HCT116 (cell line): ENCODE measurements at regions not wholly inside any gene's neighbourhood (a gene's known extent, or its start where the extent isn't known, plus 50 kb on each side); places are given as distances from the start of the nearest gene placed in this dataset.

Source experiments
- ATAC-seq: fragments of 200-7000 bp; cut with Tn5 transposase; 2 replicates; pipeline ENCODE4 v1.9.1; 2020; ENCODE audit warnings: mild to moderate bottlenecking, moderate library complexity
- BruUV-seq: library from RNA; stranded (reverse); fragments of 400-500 nt; replicated peaks from 2 replicates; lab custom pipeline; 2021; lab: Mats Ljungman, UMichigan
- CTCF ChIA-PET: fragments of 300-600 bp; sonication (Branson Sonifier 250); formaldehyde crosslinking; loops from one replicate; lab custom pipeline; 2021; ENCODE audit warnings: antibody characterized with exemption; lab: Charles Lee
- POLR2A ChIA-PET: fragments of 300-600, 350-600 bp; sonication (Branson Sonifier 250); formaldehyde crosslinking; loops from one replicate; lab custom pipeline; 2021; ENCODE audit warnings: antibody characterized with exemption; lab: Charles Lee
- RAD21 ChIA-PET, 2 experiments: fragments of 300-600 bp; sonication (Branson Sonifier 250); formaldehyde crosslinking; loops; one replicate each; lab custom pipeline; 2023; ENCODE audit warnings: low total read pairs in 2 of 2; ENCODE audit not compliant: uncharacterized antibody in 2 of 2, unreplicated experiment in 2 of 2, low non-redundant PET in 1 of 2; lab: Charles Lee
- DNase-seq: peaks from one replicate; pipeline ENCODE4 v3.0.0-alpha.2; 2010; ENCODE audit warnings: low read depth, low spot score
- H2AFZ ChIP-seq: fragments of 200-600 bp; shearing (Covaris generic), sonication (generic); 2 replicates; pipeline ENCODE4 v1.6.1; 2017; ENCODE audit warnings: low read depth, mixed run types, mixed read lengths, antibody characterized with exemption, low read length; ENCODE audit not compliant: poor library complexity, severe bottlenecking
- H3K27ac ChIP-seq: 2 replicates; pipeline ENCODE4 v1.5.1; 2012; ENCODE audit warnings: low read depth, low read length
- H3K27me3 ChIP-seq: fragments of 200-600 bp; sonication (generic); 2 replicates; pipeline ENCODE4 v1.6.1; 2016; ENCODE audit warnings: mixed run types, low read length, mixed read lengths; ENCODE audit not compliant: insufficient read depth
- H3K36me3 ChIP-seq, 2 experiments: fragments of 200-500 bp in 1 of 2; fragments of 200-600 bp in 1 of 2; sonication (Bioruptor generic) in 1 of 2; sonication (generic) in 1 of 2; 2 replicates each; pipeline versions ENCODE4 v1.5.1 to v1.6.1; 2014 to 2016; ENCODE audit warnings: low read length in 2 of 2, inconsistent platforms in 1 of 2, mixed read lengths in 1 of 2, mixed run types in 1 of 2; ENCODE audit not compliant: insufficient read depth in 2 of 2, control insufficient read depth in 1 of 2
- H3K4me1 ChIP-seq, 2 experiments: fragments of 200-600 bp in 1 of 2; sonication (generic) in 1 of 2; 2 replicates each; pipeline versions ENCODE4 v1.5.1 to v1.6.1; 2012 to 2017; ENCODE audit warnings: low read length in 2 of 2, inconsistent platforms in 1 of 2, mild to moderate bottlenecking in 1 of 2, mixed read lengths in 1 of 2, mixed run types in 1 of 2, moderate library complexity in 1 of 2; ENCODE audit not compliant: insufficient read depth in 2 of 2, control insufficient read depth in 1 of 2
- H3K4me2 ChIP-seq: fragments of 200-600 bp; sonication (generic); 2 replicates; pipeline ENCODE4 v1.6.1; 2017; ENCODE audit warnings: mixed run types, low read length, mixed read lengths
- H3K4me3 ChIP-seq, 2 experiments: fragments of 200-600 bp in 1 of 2; sonication (generic) in 1 of 2; replicated peaks in 1 of 2; 2 replicates each; pipeline ENCODE4 v1.5.1; 2011 to 2016; ENCODE audit warnings: low read length in 2 of 2, control low read depth in 1 of 2, low read depth in 1 of 2, mild to moderate bottlenecking in 1 of 2, mixed read lengths in 1 of 2, mixed run types in 1 of 2
- H3K79me2 ChIP-seq: fragments of 200-600 bp; sonication (generic); 2 replicates; pipeline ENCODE4 v1.6.1; 2017; ENCODE audit warnings: mild to moderate bottlenecking, mixed run types, low read length, moderate library complexity, mixed read lengths; ENCODE audit not compliant: insufficient read depth
- H3K9ac ChIP-seq: fragments of 200-600 bp; sonication (generic); 2 replicates; pipeline ENCODE4 v1.6.1; 2016; ENCODE audit warnings: low read length, mixed read lengths
- H3K9me2 ChIP-seq: fragments of 200-600 bp; sonication (generic), shearing (Covaris generic); 2 replicates; pipeline ENCODE4 v1.6.1; 2017; ENCODE audit warnings: mixed run types, mild to moderate bottlenecking, moderate library complexity; ENCODE audit not compliant: insufficient read depth
- H3K9me3 ChIP-seq, 2 experiments: fragments of 200-500 bp in 1 of 2; fragments of 200-600 bp in 1 of 2; sonication (Bioruptor generic) in 1 of 2; sonication (generic) in 1 of 2; 2 replicates each; pipeline ENCODE4 v1.6.1; 2014 to 2017; ENCODE audit warnings: low read length in 2 of 2, mixed read lengths in 2 of 2, inconsistent platforms in 1 of 2, low read depth in 1 of 2, mild to moderate bottlenecking in 1 of 2, mixed run types in 1 of 2, moderate library complexity in 1 of 2; ENCODE audit not compliant: control insufficient read depth in 1 of 2, insufficient read depth in 1 of 2
- H4K20me1 ChIP-seq: fragments of 200-600 bp; sonication (generic), shearing (Covaris generic); 2 replicates; pipeline ENCODE4 v1.6.1; 2017; ENCODE audit warnings: mixed run types, mild to moderate bottlenecking, moderate library complexity; ENCODE audit not compliant: insufficient read depth
- CBX3 ChIP-seq: IDR thresholded peaks from 2 replicates; pipeline ENCODE4 v1.6.1; 2012; ENCODE audit warnings: low read depth
- CEBPB ChIP-seq: IDR thresholded peaks from 2 replicates; pipeline ENCODE4 v1.6.1; 2012; ENCODE audit warnings: low read depth
- ELF1 ChIP-seq: IDR thresholded peaks from 2 replicates; pipeline ENCODE4 v1.6.1; 2012; ENCODE audit warnings: low read depth, borderline replicate concordance
- EZH2 ChIP-seq: fragments of 200-600 bp; sonication (generic); IDR thresholded peaks from 2 replicates; pipeline ENCODE4 v1.6.1; 2017; ENCODE audit warnings: antibody characterized with exemption, mixed run types
- EZH2phosphoT487 ChIP-seq: fragments of 200-600 bp; IDR thresholded peaks from 2 replicates; pipeline ENCODE4 v1.6.1; 2018; ENCODE audit warnings: antibody characterized with exemption, borderline replicate concordance
- FOSL1 ChIP-seq: IDR thresholded peaks from 2 replicates; pipeline ENCODE4 v1.6.1; 2012; ENCODE audit warnings: low read depth
- JUND ChIP-seq: IDR thresholded peaks from 2 replicates; pipeline ENCODE4 v1.6.1; 2012
- POLR2A ChIP-seq: IDR thresholded peaks from 2 replicates; pipeline ENCODE4 v1.7.0; 2011; ENCODE audit warnings: borderline replicate concordance; ENCODE audit not compliant: insufficient read depth, insufficient read length; ENCODE audit errors: extremely low read depth
- POLR2AphosphoS5 ChIP-seq: IDR thresholded peaks from 2 replicates; pipeline ENCODE4 v1.6.1; 2011; ENCODE audit warnings: mild to moderate bottlenecking, low read depth, low read length, moderate library complexity
- RAD21 ChIP-seq: IDR thresholded peaks from 2 replicates; pipeline ENCODE4 v1.6.1; 2012; ENCODE audit warnings: low read depth, mild to moderate bottlenecking
- SP1 ChIP-seq: IDR thresholded peaks from 2 replicates; pipeline ENCODE4 v1.6.1; 2012; ENCODE audit warnings: low read depth
- intact Hi-C: fragments of 100-400 bp; cut with micrococcal nuclease; formaldehyde crosslinking; loops from 2 replicates; pipeline ENCODE4 v1.10.0; 2022
- TF ChIP-seq, protein P1 (sequence below): IDR thresholded peaks from 2 replicates; pipeline ENCODE4 v1.6.1; 2012
- TF ChIP-seq, protein P2 (sequence below): IDR thresholded peaks from 2 replicates; pipeline ENCODE4 v1.6.1; 2012; ENCODE audit warnings: low read depth
- TF ChIP-seq, protein P3 (sequence below): IDR thresholded peaks from 2 replicates; pipeline ENCODE4 v1.6.1; 2011; ENCODE audit warnings: mild to moderate bottlenecking, low read length, moderate library complexity; ENCODE audit not compliant: insufficient replicate concordance; ENCODE audit errors: extremely low read depth

DNA sequence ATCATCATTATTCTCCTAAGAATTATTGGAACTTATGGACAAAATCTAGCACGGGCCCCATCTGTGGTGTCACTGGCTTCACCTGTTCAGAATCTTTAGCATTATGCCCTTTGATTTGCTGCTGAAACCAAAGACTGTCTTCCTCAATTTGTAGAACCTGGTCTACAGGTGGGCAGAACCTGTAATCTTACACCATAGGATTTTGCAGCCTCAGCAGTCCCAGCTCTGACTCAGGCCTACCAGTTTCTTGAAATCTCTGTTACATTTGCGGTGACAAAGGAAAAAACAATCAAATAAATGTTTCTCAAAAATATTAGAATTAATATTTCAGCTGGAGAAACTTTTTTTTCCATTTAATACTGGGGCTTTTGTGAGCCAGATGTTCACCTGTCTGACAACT lies 86.1 kb downstream of the EPDR1 start:
- intact Hi-C loops: no loop called here

DNA sequence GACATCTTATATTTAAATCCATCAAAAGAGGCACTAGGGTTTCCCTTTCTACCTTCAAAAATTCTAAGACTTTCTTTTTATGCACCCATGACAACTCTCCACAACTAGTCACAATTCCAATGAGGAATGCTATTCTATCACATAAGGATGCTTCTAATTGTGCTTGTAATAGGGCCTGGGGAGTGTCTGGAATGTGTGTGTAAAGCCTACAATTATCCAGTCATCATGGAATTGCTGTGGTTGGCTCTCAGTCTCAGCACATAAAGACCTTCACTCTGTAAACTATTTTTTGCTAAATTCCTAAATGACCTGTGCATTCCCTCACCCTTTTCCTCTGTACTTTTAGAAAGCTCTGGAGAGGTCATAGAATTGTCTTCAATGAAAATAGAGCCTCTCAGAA lies 86.7 kb downstream of the EPDR1 start:
- no peaks in the 10 kb centered on the region for H3K79me2 ChIP-seq
- H4K20me1 ChIP-seq: no peaks in the 10 kb centered on the region
- H3K9me2 ChIP-seq: no peaks in the 10 kb centered on the region
- intact Hi-C loops: no loop called here
- no peaks in the 10 kb centered on the region for H3K36me3 ChIP-seq
- ChIA-PET RAD21 (interaction anchor here in 1 of 2 experiments (0.7 kb wide), 1 partner anchor 90 kb away, joined by 3 read pairs; no protein-coding TSS in a partner anchor), CTCF (no interaction called here), POLR2A (no interaction called here)
- TF ChIP-seq FOSL1 (no peak), SP1 (no peak), CEBPB (no peak), EZH2 (no peak), POLR2A (no peak), POLR2AphosphoS5 (no peak), ELF1 (no peak), RAD21 (no peak), CBX3 (no peak), JUND (no peak), EZH2phosphoT487 (no peak)
- TF ChIP-seq, protein P1, sequence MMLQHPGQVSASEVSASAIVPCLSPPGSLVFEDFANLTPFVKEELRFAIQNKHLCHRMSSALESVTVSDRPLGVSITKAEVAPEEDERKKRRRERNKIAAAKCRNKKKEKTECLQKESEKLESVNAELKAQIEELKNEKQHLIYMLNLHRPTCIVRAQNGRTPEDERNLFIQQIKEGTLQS: no peak
- TF ChIP-seq, protein P2, sequence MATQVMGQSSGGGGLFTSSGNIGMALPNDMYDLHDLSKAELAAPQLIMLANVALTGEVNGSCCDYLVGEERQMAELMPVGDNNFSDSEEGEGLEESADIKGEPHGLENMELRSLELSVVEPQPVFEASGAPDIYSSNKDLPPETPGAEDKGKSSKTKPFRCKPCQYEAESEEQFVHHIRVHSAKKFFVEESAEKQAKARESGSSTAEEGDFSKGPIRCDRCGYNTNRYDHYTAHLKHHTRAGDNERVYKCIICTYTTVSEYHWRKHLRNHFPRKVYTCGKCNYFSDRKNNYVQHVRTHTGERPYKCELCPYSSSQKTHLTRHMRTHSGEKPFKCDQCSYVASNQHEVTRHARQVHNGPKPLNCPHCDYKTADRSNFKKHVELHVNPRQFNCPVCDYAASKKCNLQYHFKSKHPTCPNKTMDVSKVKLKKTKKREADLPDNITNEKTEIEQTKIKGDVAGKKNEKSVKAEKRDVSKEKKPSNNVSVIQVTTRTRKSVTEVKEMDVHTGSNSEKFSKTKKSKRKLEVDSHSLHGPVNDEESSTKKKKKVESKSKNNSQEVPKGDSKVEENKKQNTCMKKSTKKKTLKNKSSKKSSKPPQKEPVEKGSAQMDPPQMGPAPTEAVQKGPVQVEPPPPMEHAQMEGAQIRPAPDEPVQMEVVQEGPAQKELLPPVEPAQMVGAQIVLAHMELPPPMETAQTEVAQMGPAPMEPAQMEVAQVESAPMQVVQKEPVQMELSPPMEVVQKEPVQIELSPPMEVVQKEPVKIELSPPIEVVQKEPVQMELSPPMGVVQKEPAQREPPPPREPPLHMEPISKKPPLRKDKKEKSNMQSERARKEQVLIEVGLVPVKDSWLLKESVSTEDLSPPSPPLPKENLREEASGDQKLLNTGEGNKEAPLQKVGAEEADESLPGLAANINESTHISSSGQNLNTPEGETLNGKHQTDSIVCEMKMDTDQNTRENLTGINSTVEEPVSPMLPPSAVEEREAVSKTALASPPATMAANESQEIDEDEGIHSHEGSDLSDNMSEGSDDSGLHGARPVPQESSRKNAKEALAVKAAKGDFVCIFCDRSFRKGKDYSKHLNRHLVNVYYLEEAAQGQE: no peak
- TF ChIP-seq, protein P3, sequence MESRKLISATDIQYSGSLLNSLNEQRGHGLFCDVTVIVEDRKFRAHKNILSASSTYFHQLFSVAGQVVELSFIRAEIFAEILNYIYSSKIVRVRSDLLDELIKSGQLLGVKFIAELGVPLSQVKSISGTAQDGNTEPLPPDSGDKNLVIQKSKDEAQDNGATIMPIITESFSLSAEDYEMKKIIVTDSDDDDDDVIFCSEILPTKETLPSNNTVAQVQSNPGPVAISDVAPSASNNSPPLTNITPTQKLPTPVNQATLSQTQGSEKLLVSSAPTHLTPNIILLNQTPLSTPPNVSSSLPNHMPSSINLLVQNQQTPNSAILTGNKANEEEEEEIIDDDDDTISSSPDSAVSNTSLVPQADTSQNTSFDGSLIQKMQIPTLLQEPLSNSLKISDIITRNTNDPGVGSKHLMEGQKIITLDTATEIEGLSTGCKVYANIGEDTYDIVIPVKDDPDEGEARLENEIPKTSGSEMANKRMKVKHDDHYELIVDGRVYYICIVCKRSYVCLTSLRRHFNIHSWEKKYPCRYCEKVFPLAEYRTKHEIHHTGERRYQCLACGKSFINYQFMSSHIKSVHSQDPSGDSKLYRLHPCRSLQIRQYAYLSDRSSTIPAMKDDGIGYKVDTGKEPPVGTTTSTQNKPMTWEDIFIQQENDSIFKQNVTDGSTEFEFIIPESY: no peak
- H2AFZ ChIP-seq: no peak overlapping the region
- no peak for ATAC-seq
- no peak overlapping the region for H3K9ac ChIP-seq
- H3K4me2 ChIP-seq: no peak overlapping the region
- DNase-seq: no peak
- H3K4me3 ChIP-seq: no peak overlapping the region
- no TSS peak for BruUV-seq
- no peaks in the 10 kb centered on the region for H3K4me1 ChIP-seq
- no peak overlapping the region for H3K27ac ChIP-seq
- H3K9me3 ChIP-seq: no peaks in the 10 kb centered on the region
- H3K27me3 ChIP-seq: no peaks in the 10 kb centered on the region

More for the DNA sequence above, 86.1 kb downstream of the EPDR1 start:
- H3K4me2 ChIP-seq: no peak overlapping the region
- no peaks in the 10 kb centered on the region for H3K79me2 ChIP-seq
- no peaks in the 10 kb centered on the region for H4K20me1 ChIP-seq
- H3K9me3 ChIP-seq: no peaks in the 10 kb centered on the region
- TF ChIP-seq EZH2: no peak
- no peak for TF ChIP-seq SP1
- TF ChIP-seq ELF1: no peak
- no peak for TF ChIP-seq POLR2AphosphoS5
- no peak overlapping the region for H3K27ac ChIP-seq
- H3K9me2 ChIP-seq: no peaks in the 10 kb centered on the region
- DNase-seq: no peak
- no peaks in the 10 kb centered on the region for H3K4me1 ChIP-seq
- no peaks in the 10 kb centered on the region for H3K36me3 ChIP-seq
- ChIA-PET RAD21 (interaction anchor here in 1 of 2 experiments (0.7 kb wide), 1 partner anchor 89 kb away, joined by 3 read pairs; no protein-coding TSS in a partner anchor), CTCF (no interaction called here), POLR2A (no interaction called here)
- no peak for ATAC-seq
- no peak overlapping the region for H3K9ac ChIP-seq
- H3K27me3 ChIP-seq: no peaks in the 10 kb centered on the region
- no TSS peak for BruUV-seq
- H2AFZ ChIP-seq: no peak overlapping the region
- H3K4me3 ChIP-seq: no peak overlapping the region
